ENCODE measurements at regions not wholly inside any gene's neighbourhood (a gene's known extent, or its start where the extent isn't known, plus 50 kb on each side); places are given as distances from the start of the nearest gene placed in this dataset.

- DNase-seq (ENCODE audit: extremely low read depth, insufficient read length): no peak
- no peak for TF ChIP-seq CTCF (IDR thresholded peaks at IDR 0.05; ENCODE audit: insufficient read depth, low read length, poor library complexity, severe bottlenecking)
Observed at GRCh38 chr20:10761232-10761631, 87.4 kb upstream of the JAG1 start.

GRCh38 chr20:10761786-10762185 lies 88.0 kb upstream of the JAG1 start:
- no peak for TF ChIP-seq CTCF (IDR thresholded peaks at IDR 0.05; ENCODE audit: insufficient read depth, low read length, poor library complexity, severe bottlenecking)
- H3K36me3 ChIP-seq (ENCODE audit: control insufficient read depth, insufficient read depth, low read length): no peaks in the 10 kb centered on the region
- no peak for DNase-seq (ENCODE audit: extremely low read depth, insufficient read length)
- H3K4me3 ChIP-seq (replicated peaks; ENCODE audit: low read depth, low read length): no peak overlapping the region
- H3K27me3 ChIP-seq (replicated peaks; ENCODE audit: control insufficient read depth, insufficient read depth, low read length): no peaks in the 10 kb centered on the region

More at GRCh38 chr20:10761232-10761631, 87.4 kb upstream of the JAG1 start:
- Histone ChIP-seq H3K27me3 (replicated peaks; ENCODE audit: control insufficient read depth, insufficient read depth, low read length) (no peaks in the 10 kb centered on the region), H3K4me3 (replicated peaks; ENCODE audit: low read depth, low read length) (no peak overlapping the region), H3K36me3 (ENCODE audit: control insufficient read depth, insufficient read depth, low read length) (no peaks in the 10 kb centered on the region)

GRCh38 chr20:10762216-10762615 lies 88.4 kb upstream of the JAG1 start:
- DNase-seq (ENCODE audit: extremely low read depth, insufficient read length): no peak
- no peak for TF ChIP-seq CTCF (IDR thresholded peaks at IDR 0.05; ENCODE audit: insufficient read depth, low read length, poor library complexity, severe bottlenecking)
- Histone ChIP-seq H3K4me3 (replicated peaks; ENCODE audit: low read depth, low read length) (no peak overlapping the region), H3K36me3 (ENCODE audit: control insufficient read depth, insufficient read depth, low read length) (no peaks in the 10 kb centered on the region), H3K27me3 (replicated peaks; ENCODE audit: control insufficient read depth, insufficient read depth, low read length) (no peaks in the 10 kb centered on the region)

GRCh38 chr20:10763112-10763511 lies 89.3 kb upstream of the JAG1 start:
- TF ChIP-seq CTCF (IDR thresholded peaks at IDR 0.05; ENCODE audit: insufficient read depth, low read length, poor library complexity, severe bottlenecking): no peak
- no peaks in the 10 kb centered on the region for H3K27me3 ChIP-seq (replicated peaks; ENCODE audit: control insufficient read depth, insufficient read depth, low read length)
- no peak overlapping the region for H3K4me3 ChIP-seq (replicated peaks; ENCODE audit: low read depth, low read length)
- no peak for DNase-seq (ENCODE audit: extremely low read depth, insufficient read length)
- no peaks in the 10 kb centered on the region for H3K36me3 ChIP-seq (ENCODE audit: control insufficient read depth, insufficient read depth, low read length)

GRCh38 chr20:10769700-10770099 lies 95.9 kb upstream of the JAG1 start:
- no peaks in the 10 kb centered on the region for H3K27me3 ChIP-seq (replicated peaks; ENCODE audit: control insufficient read depth, insufficient read depth, low read length)
- no peak overlapping the region for H3K4me3 ChIP-seq (replicated peaks; ENCODE audit: low read depth, low read length)
- DNase-seq (ENCODE audit: extremely low read depth, insufficient read length): no peak
- no peak for TF ChIP-seq CTCF (IDR thresholded peaks at IDR 0.05; ENCODE audit: insufficient read depth, low read length, poor library complexity, severe bottlenecking)
- H3K36me3 ChIP-seq (ENCODE audit: control insufficient read depth, insufficient read depth, low read length): no peaks in the 10 kb centered on the region

- Histone ChIP-seq H3K4me3 (replicated peaks; ENCODE audit: low read depth, low read length) (no peak overlapping the region), H3K27me3 (replicated peaks; ENCODE audit: control insufficient read depth, insufficient read depth, low read length) (no peaks in the 10 kb centered on the region), H3K36me3 (ENCODE audit: control insufficient read depth, insufficient read depth, low read length) (no peaks in the 10 kb centered on the region)
- no peak for TF ChIP-seq CTCF (IDR thresholded peaks at IDR 0.05; ENCODE audit: insufficient read depth, low read length, poor library complexity, severe bottlenecking)
- DNase-seq (ENCODE audit: extremely low read depth, insufficient read length): no peak
Observed at GRCh38 chr20:10770753-10771152, 97.0 kb upstream of the JAG1 start.
